ENCODE measurements at regions not wholly inside any gene's neighbourhood (a gene's known extent, or its start where the extent isn't known, plus 50 kb on each side); places are given as distances from the start of the nearest gene placed in this dataset.
"Not testable (repeated sequence)": the region's sequence is repeated elsewhere in the genome, so short reads cannot be mapped to it uniquely, and the experiment has no call there.

DNA sequence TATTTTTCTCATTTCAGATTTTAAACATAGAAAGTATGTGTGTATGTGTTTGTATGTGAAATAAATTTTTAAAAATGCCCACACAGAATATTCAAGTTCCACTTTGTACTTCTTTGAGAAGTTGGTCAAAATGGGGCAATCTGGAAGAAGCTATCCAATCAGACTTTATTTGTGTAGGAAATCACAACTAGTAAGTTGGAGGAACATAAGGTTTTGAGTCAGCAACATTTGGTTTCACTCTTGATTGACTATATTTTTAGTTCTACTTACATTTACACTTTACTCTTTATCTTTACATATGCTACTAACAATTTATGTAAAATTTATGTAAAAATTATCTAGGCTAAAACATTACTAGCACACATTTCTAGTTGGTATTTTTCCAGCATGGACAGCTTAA, 128.1 kb downstream of the ATXN7L3B start:
- DNase-seq = no peak
- ATAC-seq = no peak
- intact Hi-C loops (cut with DNase I, micrococcal nuclease) = no loop called here

DNA sequence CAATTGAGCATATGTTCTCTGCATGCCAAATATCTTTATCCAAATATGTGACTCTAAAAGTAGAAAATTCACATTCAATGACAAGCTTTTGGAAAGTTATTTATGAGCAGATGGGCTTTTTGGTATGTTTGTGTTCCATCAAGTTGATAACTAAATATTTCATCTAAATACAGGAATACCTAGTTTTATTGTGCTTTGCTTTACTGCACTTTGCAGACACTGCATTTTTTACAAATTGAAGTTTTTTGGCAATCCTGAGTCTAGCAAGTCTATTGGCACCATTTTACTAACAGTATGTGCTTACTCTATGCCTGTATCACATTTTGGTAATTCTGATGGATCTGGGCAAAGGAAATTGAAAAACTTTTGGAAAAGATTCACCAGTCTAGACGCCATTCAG, 133.8 kb downstream of the ATXN7L3B start:
- no peak for ATAC-seq
- intact Hi-C loops (cut with DNase I, micrococcal nuclease) = no loop called here

DNA sequence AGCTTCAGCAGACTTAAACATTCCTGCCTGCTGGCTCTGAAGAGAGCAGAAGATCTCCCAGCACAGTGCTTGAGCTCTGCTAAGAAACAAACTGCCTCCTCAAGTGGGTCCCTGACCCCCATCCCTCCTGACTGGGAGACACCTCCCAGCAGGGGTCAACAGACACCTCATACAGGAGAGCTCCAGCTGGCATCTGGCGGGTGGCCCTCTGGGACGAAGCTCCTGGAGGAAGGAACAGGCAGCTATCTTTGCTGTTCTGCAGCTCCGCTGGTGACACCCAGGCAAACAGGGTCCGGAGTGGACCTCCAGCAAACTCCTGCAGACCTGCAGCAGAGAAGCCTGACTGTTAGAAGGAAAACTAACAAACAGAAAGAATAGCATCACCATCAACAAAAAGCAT, 139.3 kb downstream of the ATXN7L3B start:
- DNase-seq; ATAC-seq; intact Hi-C loops (cut with DNase I, micrococcal nuclease): not testable (repeated sequence)

More for the DNA sequence above, 133.8 kb downstream of the ATXN7L3B start:
- DNase-seq = no peak

- ATAC-seq (no peak), DNase-seq (no peak)
- intact Hi-C loops (cut with DNase I, micrococcal nuclease) = no loop called here
These were observed 147.8 kb downstream of the ATXN7L3B start for GRCh38 chr12:74685385-74685784.

DNA sequence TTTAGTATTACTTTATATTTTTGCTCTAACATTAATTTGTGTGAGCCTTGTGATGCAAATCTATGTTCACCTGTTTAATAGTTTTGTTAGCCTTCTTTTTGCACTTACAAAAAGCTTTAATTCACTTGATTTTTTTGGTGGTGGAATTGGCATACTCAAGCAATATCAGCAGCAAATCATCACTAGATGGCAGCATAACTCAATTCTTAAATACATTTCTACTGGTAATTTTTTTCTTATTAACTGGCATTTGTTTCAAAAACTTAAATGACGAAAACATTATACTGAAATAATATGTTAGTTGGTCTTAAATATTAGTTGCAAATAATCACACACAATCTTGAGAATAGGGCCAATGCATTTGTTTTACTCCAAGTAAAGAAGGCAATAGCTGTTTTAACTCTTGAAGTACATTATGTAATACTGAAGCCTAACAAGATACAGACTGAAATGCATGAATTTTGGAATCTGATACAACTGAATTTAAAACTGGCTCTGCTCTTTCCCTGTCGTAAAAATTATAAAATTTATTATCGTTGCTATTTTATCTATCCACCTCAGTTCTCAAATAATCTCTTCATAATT, 151.5 kb downstream of the ATXN7L3B start:
- intact Hi-C loops (cut with DNase I, micrococcal nuclease) = no loop called here
- DNase-seq (no peak), ATAC-seq (no peak)

DNA sequence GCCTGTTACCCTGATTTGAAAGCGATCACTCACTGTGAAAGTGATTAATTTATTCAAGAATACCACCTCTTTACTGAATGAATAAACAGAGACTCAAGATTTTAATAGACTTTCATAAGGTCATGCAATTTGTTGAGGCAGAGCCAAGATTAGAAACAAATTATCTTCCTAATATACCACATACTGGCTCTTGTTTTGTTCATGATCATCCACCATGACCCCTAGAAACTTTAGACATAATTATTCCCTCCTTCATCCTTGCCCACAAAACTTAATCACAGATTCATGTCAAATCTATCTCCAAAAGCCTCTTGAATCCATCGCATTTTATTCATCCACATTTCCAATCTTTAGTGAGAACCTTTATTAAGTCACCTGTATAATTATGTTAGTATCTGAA, 152.3 kb downstream of the ATXN7L3B start:
- intact Hi-C loops (cut with DNase I, micrococcal nuclease) = no loop called here
- DNase-seq = no peak
- ATAC-seq = no peak

GRCh38 chr12:74719447-74719846, 181.8 kb downstream of the ATXN7L3B start:
- ATAC-seq (no peak), DNase-seq (no peak)
- intact Hi-C loops (cut with DNase I, micrococcal nuclease) = no loop called here

GRCh38 chr12:74722709-74723108, 185.1 kb downstream of the ATXN7L3B start:
- intact Hi-C loops (cut with DNase I, micrococcal nuclease) = no loop called here

GRCh38 chr12:74725154-74725553, 187.5 kb downstream of the ATXN7L3B start:
- DNase-seq = no peak
- intact Hi-C loops (cut with DNase I, micrococcal nuclease) = no loop called here

More at GRCh38 chr12:74722709-74723108, 185.1 kb downstream of the ATXN7L3B start:
- ATAC-seq = no peak
- no peak for DNase-seq

DNA sequence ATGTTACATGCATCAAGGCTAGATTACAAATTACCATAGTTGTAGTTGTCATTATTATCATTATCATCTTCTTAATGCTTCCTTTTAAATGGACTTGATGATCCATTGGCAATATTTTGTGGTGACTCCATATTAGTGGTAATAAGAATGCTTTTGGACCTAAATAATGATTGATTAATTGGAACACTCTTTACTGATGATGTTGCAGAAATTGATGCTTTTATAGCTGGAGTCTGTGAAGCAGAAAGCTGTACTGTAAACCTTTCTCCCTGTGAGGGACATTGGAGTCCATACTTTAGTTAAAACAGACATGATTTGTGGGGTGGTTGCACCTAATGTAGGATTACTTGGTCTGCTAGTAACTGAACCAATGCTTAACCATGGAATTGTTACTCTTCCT, 190.4 kb downstream of the ATXN7L3B start:
- intact Hi-C loops (cut with DNase I, micrococcal nuclease) = no loop called here
- DNase-seq = no peak
- ATAC-seq = no peak

More at GRCh38 chr12:74725154-74725553, 187.5 kb downstream of the ATXN7L3B start:
- ATAC-seq = no peak

GRCh38 chr12:74732164-74732784, 194.6 kb downstream of the ATXN7L3B start:
- intact Hi-C loops (cut with DNase I, micrococcal nuclease) = no loop called here
- DNase-seq (no peak), ATAC-seq (no peak)

GRCh38 chr12:74732826-74733225, 195.2 kb downstream of the ATXN7L3B start:
- DNase-seq = no peak
- intact Hi-C loops (cut with DNase I, micrococcal nuclease) = no loop called here
- ATAC-seq = no peak

GRCh38 chr12:74741112-74741511, 203.5 kb downstream of the ATXN7L3B start:
- ATAC-seq = no peak
- intact Hi-C loops (cut with DNase I, micrococcal nuclease) = no loop called here
- DNase-seq = no peak

- no peak for ATAC-seq
- intact Hi-C loops (cut with DNase I, micrococcal nuclease) = no loop called here
- DNase-seq = no peak
These were observed 209.7 kb downstream of the ATXN7L3B start for GRCh38 chr12:74747305-74747704.

DNA sequence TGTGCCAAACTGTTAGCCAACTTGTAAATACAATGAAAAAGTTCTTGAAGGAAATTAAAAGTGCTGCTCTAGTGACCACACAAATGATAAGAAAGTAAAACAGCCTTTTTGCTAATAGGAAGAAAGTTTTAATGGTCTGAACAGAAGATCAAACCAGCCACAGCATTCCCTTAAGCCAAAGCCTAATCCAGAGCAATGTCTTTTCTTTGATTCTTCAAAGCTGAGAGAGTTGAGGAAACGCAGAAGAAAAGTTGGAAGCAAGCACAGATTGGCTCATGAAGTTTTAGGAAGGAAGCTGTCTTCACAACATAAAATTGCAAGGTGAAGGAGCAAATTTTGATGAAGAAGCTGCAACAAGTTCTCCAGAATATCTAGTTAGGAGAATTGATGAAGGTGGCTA, 213.8 kb downstream of the ATXN7L3B start:
- intact Hi-C loops (cut with DNase I, micrococcal nuclease) = no loop called here
- ATAC-seq = no peak

DNA sequence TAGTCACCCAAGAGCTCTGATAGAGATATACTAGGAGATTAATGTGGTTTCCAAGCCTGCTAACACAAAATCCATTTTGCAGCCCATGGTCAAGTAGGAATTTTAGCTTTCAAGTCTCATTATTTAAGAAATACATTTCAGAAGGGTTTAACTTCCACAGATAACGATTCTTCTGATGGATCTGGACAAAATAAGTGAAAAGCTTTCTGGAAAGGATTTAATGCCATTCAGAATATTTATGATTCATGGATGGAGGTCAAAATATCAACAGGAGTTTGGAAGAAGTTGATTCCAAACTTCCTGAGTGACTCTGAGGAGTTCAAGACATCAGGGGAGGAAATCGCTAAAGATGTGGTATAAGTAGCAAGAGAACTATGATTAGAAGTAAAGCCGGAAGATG, 214.6 kb downstream of the ATXN7L3B start:
- intact Hi-C loops (cut with DNase I, micrococcal nuclease) = no loop called here
- ATAC-seq = no peak

More for the DNA sequence above, 213.8 kb downstream of the ATXN7L3B start:
- DNase-seq = no peak

GRCh38 chr12:74770552-74770951, 232.9 kb downstream of the ATXN7L3B start:
- intact Hi-C loops (cut with DNase I, micrococcal nuclease) = no loop called here
- no peak for DNase-seq
- ATAC-seq = no peak

More for the DNA sequence above, 214.6 kb downstream of the ATXN7L3B start:
- DNase-seq = no peak

DNA sequence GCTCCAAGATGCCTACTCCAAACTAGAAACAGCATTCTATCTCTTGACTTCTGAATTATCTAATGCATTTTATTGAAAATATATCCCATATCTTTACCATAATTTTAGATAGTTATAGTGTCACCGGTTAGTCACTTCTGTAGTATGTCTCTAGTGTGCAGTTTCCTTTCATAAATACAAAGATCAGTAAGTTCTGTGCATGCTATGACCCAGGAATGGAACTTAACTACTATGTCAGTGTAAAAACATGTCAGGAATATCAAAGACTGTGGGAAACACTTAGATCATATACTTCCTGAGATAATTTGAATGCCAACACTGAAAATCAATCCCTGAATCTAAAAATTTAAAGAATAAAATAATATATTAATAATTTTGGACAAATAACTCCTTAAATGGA, 237.6 kb downstream of the ATXN7L3B start:
- intact Hi-C loops (cut with DNase I, micrococcal nuclease) = no loop called here
- no peak for DNase-seq
- ATAC-seq = no peak

GRCh38 chr12:74776378-74776777, 238.7 kb downstream of the ATXN7L3B start:
- ATAC-seq = no peak
- intact Hi-C loops (cut with DNase I, micrococcal nuclease) = no loop called here
- DNase-seq = no peak

GRCh38 chr12:74780182-74780849, 242.7 kb downstream of the ATXN7L3B start:
- intact Hi-C loops (cut with DNase I, micrococcal nuclease) = no loop called here
- ATAC-seq = no peak
- no peak for DNase-seq
